Naive thymus-derived CD4-positive, alpha-beta T cell (primary cell): ENCODE measurements at regions not wholly inside any gene's neighbourhood (a gene's known extent, or its start where the extent isn't known, plus 50 kb on each side); places are given as distances from the start of the nearest gene placed in this dataset.

Experiments
- ATAC-seq: fragments of 150-1000 bp; cut with Tn5 transposase; 2 replicates; pipeline ENCODE4 v1.10.0; 2021; ENCODE audit warnings: mild to moderate bottlenecking, moderate library complexity
- CTCF ChIA-PET: fragments of 350-600 bp; sonication (Branson Sonifier 250); formaldehyde crosslinking; loops from one replicate; lab custom pipeline; 2021; ENCODE audit warnings: antibody characterized with exemption; lab: Charles Lee
- POLR2A ChIA-PET: fragments of 350-600 bp; sonication (Branson Sonifier 250); formaldehyde crosslinking; loops from one replicate; lab custom pipeline; 2021; ENCODE audit warnings: antibody characterized with exemption, inconsistent platforms; lab: Charles Lee
- DNase-seq, 9 donors: peaks; one replicate each; pipeline versions ENCODE4 v3.0.0 to v3.0.0-alpha.2; 2020 to 2022; ENCODE audit warnings: mixed read lengths in 1 of 9
- H3K27ac ChIP-seq: one replicate; pipeline ENCODE4 v1.7.0; 2013; ENCODE audit warnings: mild to moderate bottlenecking, low read depth, low read length, moderate library complexity
- H3K27me3 ChIP-seq, 2 donors: one replicate each; pipeline ENCODE4 v1.7.0; 2013; ENCODE audit warnings: low read length in 2 of 2, mild to moderate bottlenecking in 2 of 2, moderate library complexity in 2 of 2; ENCODE audit not compliant: control insufficient read depth in 2 of 2, insufficient read depth in 2 of 2
- H3K36me3 ChIP-seq, 3 experiments: 1 replicate in 2 of 3; 2 replicates in 1 of 3; pipeline ENCODE4 v1.7.0; 2013; ENCODE audit warnings: low read length in 3 of 3, mild to moderate bottlenecking in 3 of 3, moderate library complexity in 1 of 3; ENCODE audit not compliant: insufficient read depth in 3 of 3, control insufficient read depth in 2 of 3
- H3K4me1 ChIP-seq, 2 donors: one replicate each; pipeline ENCODE4 v1.7.0; 2013; ENCODE audit warnings: low read length in 2 of 2, mild to moderate bottlenecking in 2 of 2, moderate library complexity in 1 of 2; ENCODE audit not compliant: control insufficient read depth in 2 of 2, insufficient read depth in 2 of 2
- H3K4me3 ChIP-seq: 2 replicates; pipeline ENCODE4 v1.7.0; 2013; ENCODE audit warnings: mild to moderate bottlenecking, low read length
- H3K9me3 ChIP-seq, 3 experiments: 1 replicate in 2 of 3; 2 replicates in 1 of 3; pipeline ENCODE4 v1.7.0; 2013; ENCODE audit warnings: low read length in 3 of 3; ENCODE audit not compliant: control insufficient read depth in 2 of 3
- H3K27ac Mint-ChIP-seq, 9 donors: one replicate each; pipeline ENCODE4 v1.8.0; 2020 to 2022; ENCODE audit warnings: mixed read lengths in 9 of 9, mild to moderate bottlenecking in 8 of 9, moderate library complexity in 5 of 9, inconsistent platforms in 2 of 9
- H3K27me3 Mint-ChIP-seq, 5 donors: one replicate each; pipeline ENCODE4 v1.8.0; 2021 to 2022; ENCODE audit warnings: mixed read lengths in 5 of 5, mild to moderate bottlenecking in 1 of 5
- H3K36me3 Mint-ChIP-seq, 5 donors: one replicate each; pipeline ENCODE4 v1.8.0; 2020 to 2022; ENCODE audit warnings: mixed read lengths in 5 of 5, mild to moderate bottlenecking in 3 of 5, inconsistent platforms in 1 of 5
- H3K4me1 Mint-ChIP-seq, 7 donors: one replicate each; pipeline ENCODE4 v1.8.0; 2020 to 2022; ENCODE audit warnings: mixed read lengths in 7 of 7, mild to moderate bottlenecking in 3 of 7, inconsistent platforms in 1 of 7
- H3K4me3 Mint-ChIP-seq, 10 donors: one replicate each; pipeline ENCODE4 v1.8.0; 2020 to 2022; ENCODE audit warnings: mild to moderate bottlenecking in 10 of 10, mixed read lengths in 10 of 10, moderate library complexity in 6 of 10, inconsistent platforms in 2 of 10
- H3K9me3 Mint-ChIP-seq, 11 donors: one replicate each; pipeline ENCODE4 v1.8.0; 2020 to 2022; ENCODE audit warnings: mixed read lengths in 11 of 11, mild to moderate bottlenecking in 4 of 11, inconsistent platforms in 1 of 11, moderate library complexity in 1 of 11
- intact Hi-C, 2 donors: fragments of 100-400 bp; cut with micrococcal nuclease; formaldehyde crosslinking; loops; one replicate each; pipeline ENCODE4 v1.15.1; 2023

- ATAC-seq: no peak
- H3K4me1 Mint-ChIP-seq: peaks cover 6 to 69% (median 34%) of the 10 kb centered on the region in 7 donors
Measured at GRCh38 chr19:7415163-7415856, 66.6 kb downstream of the ARHGEF18 start.

GRCh38 chr19:7415857-7416371 lies 67.2 kb downstream of the ARHGEF18 start:
- DNase-seq (no peak), ATAC-seq (no peak)
- peak overlapping the region in 3 of 9 donors; percentile 8 to 49 (median 41) for H3K27ac Mint-ChIP-seq
- ChIA-PET CTCF (no interaction called here), POLR2A (no interaction called here)
- H3K4me1 ChIP-seq: no peaks in the 10 kb centered on the region
- peaks cover 4 to 32% (median 13%) of the 10 kb centered on the region in 5 donors for H3K36me3 Mint-ChIP-seq
- H3K4me3 Mint-ChIP-seq: no peak overlapping the region
- H3K4me1 Mint-ChIP-seq: peaks cover 6 to 67% (median 32%) of the 10 kb centered on the region in 7 donors
- H3K27me3 Mint-ChIP-seq: no peaks in the 10 kb centered on the region
- H3K36me3 ChIP-seq: peaks cover 0 to 72% (median 12%) of the 10 kb centered on the region in 3 experiments
- intact Hi-C loops: no loop called here
- no peak overlapping the region for H3K27ac ChIP-seq
- H3K27me3 ChIP-seq: no peaks in the 10 kb centered on the region
- no peaks in the 10 kb centered on the region for H3K9me3 ChIP-seq
- H3K9me3 Mint-ChIP-seq: peaks cover 0 to 2% (median 0%) of the 10 kb centered on the region in 11 donors
- H3K4me3 ChIP-seq: no peak overlapping the region

More at GRCh38 chr19:7415163-7415856, 66.6 kb downstream of the ARHGEF18 start:
- ChIA-PET POLR2A (interaction anchor here (0.6 kb wide), 1 partner anchor 345 kb away, joined by 3 read pairs; no protein-coding TSS in a partner anchor), CTCF (no interaction called here)
- Histone ChIP-seq H3K27me3 (no peaks in the 10 kb centered on the region), H3K4me3 (no peak overlapping the region), H3K4me1 (no peaks in the 10 kb centered on the region), H3K27ac (no peak overlapping the region), H3K9me3 (no peaks in the 10 kb centered on the region), H3K36me3 (peaks cover 0 to 72% (median 6%) of the 10 kb centered on the region in 3 experiments)
- Mint-ChIP-seq H3K27ac (peak overlapping the region in 5 of 9 donors; percentile 8 to 90 (median 41)), H3K36me3 (peaks cover 4 to 28% (median 11%) of the 10 kb centered on the region in 5 donors), H3K9me3 (peaks cover 0 to 2% (median 0%) of the 10 kb centered on the region in 11 donors), H3K27me3 (no peaks in the 10 kb centered on the region), H3K4me3 (no peak overlapping the region)
- intact Hi-C loops: no loop called here
- no peak for DNase-seq

- H3K4me3 ChIP-seq: no peak overlapping the region
- H3K36me3 ChIP-seq: peaks cover 0 to 79% (median 20%) of the 10 kb centered on the region in 3 experiments
- H3K9me3 ChIP-seq: no peaks in the 10 kb centered on the region
- intact Hi-C loops: no loop called here
- peaks cover 1 to 66% (median 30%) of the 10 kb centered on the region in 7 donors for H3K4me1 Mint-ChIP-seq
- ChIA-PET CTCF (interaction anchor here (0.6 kb wide), 1 partner anchor 10 kb away, joined by 3 read pairs; no protein-coding TSS in a partner anchor), POLR2A (no interaction called here)
- H3K27me3 Mint-ChIP-seq: no peaks in the 10 kb centered on the region
- DNase-seq (no peak), ATAC-seq (no peak)
- peak overlapping the region in 6 of 9 donors; percentile 1 to 90 (median 74) for H3K27ac Mint-ChIP-seq
- H3K27me3 ChIP-seq: no peaks in the 10 kb centered on the region
- no peak overlapping the region for H3K4me3 Mint-ChIP-seq
- peaks cover 9 to 35% (median 17%) of the 10 kb centered on the region in 5 donors for H3K36me3 Mint-ChIP-seq
- H3K27ac ChIP-seq: no peak overlapping the region
- no peaks in the 10 kb centered on the region for H3K4me1 ChIP-seq
- no peaks in the 10 kb centered on the region for H3K9me3 Mint-ChIP-seq
Measured at GRCh38 chr19:7417671-7418324, 69.1 kb downstream of the ARHGEF18 start.

GRCh38 chr19:7418596-7418995 lies 69.9 kb downstream of the ARHGEF18 start:
- H3K27ac Mint-ChIP-seq: peak overlapping the region in 3 of 9 donors; percentile 10 to 38 (median 35)
- no peak overlapping the region for H3K4me3 ChIP-seq
- peaks cover 0 to 60% (median 27%) of the 10 kb centered on the region in 7 donors for H3K4me1 Mint-ChIP-seq
- no peak for DNase-seq
- no peaks in the 10 kb centered on the region for H3K27me3 ChIP-seq
- H3K36me3 Mint-ChIP-seq: peaks cover 8 to 37% (median 17%) of the 10 kb centered on the region in 5 donors
- intact Hi-C loops: no loop called here
- ATAC-seq: no peak
- peaks cover 0 to 1% (median 0%) of the 10 kb centered on the region in 11 donors for H3K9me3 Mint-ChIP-seq
- H3K4me1 ChIP-seq: no peaks in the 10 kb centered on the region
- POLR2A ChIA-PET: no interaction called here
- H3K27me3 Mint-ChIP-seq: no peaks in the 10 kb centered on the region
- CTCF ChIA-PET: interaction anchor here (0.6 kb wide), 1 partner anchor 11 kb away, joined by 3 read pairs; no protein-coding TSS in a partner anchor
- H3K36me3 ChIP-seq: peaks cover 0 to 83% (median 23%) of the 10 kb centered on the region in 3 experiments
- H3K9me3 ChIP-seq: no peaks in the 10 kb centered on the region
- no peak overlapping the region for H3K27ac ChIP-seq
- peak overlapping the region in 1 of 10 donors; percentile 59 for H3K4me3 Mint-ChIP-seq

- Mint-ChIP-seq H3K27me3 (no peaks in the 10 kb centered on the region), H3K27ac (no peak overlapping the region), H3K4me3 (peak overlapping the region in 1 of 10 donors; percentile 59), H3K9me3 (peaks cover 0 to 2% (median 0%) of the 10 kb centered on the region in 11 donors), H3K4me1 (peaks cover 0 to 55% (median 27%) of the 10 kb centered on the region in 7 donors), H3K36me3 (peaks cover 8 to 32% (median 17%) of the 10 kb centered on the region in 5 donors)
- H3K36me3 ChIP-seq: peaks cover 0 to 83% (median 23%) of the 10 kb centered on the region in 3 experiments
- H3K4me1 ChIP-seq: no peaks in the 10 kb centered on the region
- no peak for ATAC-seq
- DNase-seq: no peak
- H3K27ac ChIP-seq: no peak overlapping the region
- ChIA-PET CTCF (no interaction called here), POLR2A (no interaction called here)
- H3K9me3 ChIP-seq: no peaks in the 10 kb centered on the region
- H3K27me3 ChIP-seq: no peaks in the 10 kb centered on the region
- H3K4me3 ChIP-seq: no peak overlapping the region
- intact Hi-C loops: no loop called here
Measured at GRCh38 chr19:7419153-7419552, 69.7 kb downstream of the PEX11G start.

GRCh38 chr19:7419777-7420439 lies 68.9 kb downstream of the PEX11G start:
- ChIA-PET POLR2A (no interaction called here), CTCF (no interaction called here)
- Histone ChIP-seq H3K27ac (no peak overlapping the region), H3K4me3 (no peak overlapping the region), H3K9me3 (no peaks in the 10 kb centered on the region), H3K27me3 (no peaks in the 10 kb centered on the region), H3K36me3 (peaks cover 3 to 90% (median 28%) of the 10 kb centered on the region in 3 experiments), H3K4me1 (no peaks in the 10 kb centered on the region)
- H3K4me1 Mint-ChIP-seq: peaks cover 0 to 54% (median 27%) of the 10 kb centered on the region in 7 donors
- H3K27me3 Mint-ChIP-seq: no peaks in the 10 kb centered on the region
- no peak for DNase-seq
- no peak overlapping the region for H3K4me3 Mint-ChIP-seq
- intact Hi-C loops: no loop called here
- peaks cover 0 to 2% (median 0%) of the 10 kb centered on the region in 11 donors for H3K9me3 Mint-ChIP-seq
- peaks cover 8 to 32% (median 17%) of the 10 kb centered on the region in 5 donors for H3K36me3 Mint-ChIP-seq
- H3K27ac Mint-ChIP-seq: peak overlapping the region in 4 of 9 donors; percentile 24 to 48 (median 36)
- ATAC-seq: no peak
